Activated CD8-positive, alpha-beta memory T cell treated with anti-CD3 and anti-CD28 coated beads, Interleukin-2, amount 50 U/mL, for 4 hours (primary cell): ENCODE measurements at regions not wholly inside any gene's neighbourhood (a gene's known extent, or its start where the extent isn't known, plus 50 kb on each side); places are given as distances from the start of the nearest gene placed in this dataset.

ENCODE experiments used
- DNase-seq: peaks from one replicate; pipeline ENCODE4 v3.0.0-alpha.2; 2020

DNA sequence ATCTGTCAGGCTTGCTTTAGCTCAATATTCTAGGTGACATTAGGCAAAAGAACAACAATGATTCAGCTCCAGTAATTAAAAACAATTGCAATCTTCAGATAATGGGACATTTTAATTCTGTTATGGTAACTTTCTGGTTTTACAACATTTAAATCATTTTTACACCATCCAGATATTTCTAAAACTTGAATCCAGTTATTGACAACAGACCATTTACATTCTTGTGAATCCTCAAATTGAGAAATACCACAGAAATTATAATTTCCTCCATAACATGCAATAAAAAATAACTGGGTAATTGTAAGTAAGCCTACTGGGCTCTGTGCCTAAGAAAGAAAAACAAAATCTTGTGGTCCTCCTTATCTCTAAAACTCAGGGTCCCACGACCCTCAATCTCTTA, 195.0 kb upstream of the S100G start:
- no peak for DNase-seq

DNA sequence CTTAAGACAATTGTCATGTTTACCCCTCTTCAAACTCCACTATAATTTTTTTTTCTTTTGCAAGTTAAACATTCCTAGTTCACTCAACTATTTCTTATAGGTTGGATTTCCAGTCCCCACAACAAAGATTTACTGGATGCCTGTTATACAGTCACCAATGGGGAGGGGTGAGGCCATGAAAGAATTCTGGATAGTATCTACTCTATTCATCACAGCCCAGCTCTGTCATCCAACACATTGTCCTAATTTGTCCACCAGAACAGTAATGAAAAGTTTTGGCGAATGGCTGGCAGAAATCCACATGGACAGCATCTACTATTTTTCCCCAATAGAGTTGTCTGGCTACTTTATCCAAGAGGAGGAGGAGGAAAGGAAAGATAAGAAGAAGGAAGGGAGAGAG, 192.7 kb upstream of the S100G start:
- DNase-seq, result no peak

- no peak for DNase-seq
Measured at GRCh38 chrX:16458208-16458607, 191.8 kb upstream of the S100G start.

DNA sequence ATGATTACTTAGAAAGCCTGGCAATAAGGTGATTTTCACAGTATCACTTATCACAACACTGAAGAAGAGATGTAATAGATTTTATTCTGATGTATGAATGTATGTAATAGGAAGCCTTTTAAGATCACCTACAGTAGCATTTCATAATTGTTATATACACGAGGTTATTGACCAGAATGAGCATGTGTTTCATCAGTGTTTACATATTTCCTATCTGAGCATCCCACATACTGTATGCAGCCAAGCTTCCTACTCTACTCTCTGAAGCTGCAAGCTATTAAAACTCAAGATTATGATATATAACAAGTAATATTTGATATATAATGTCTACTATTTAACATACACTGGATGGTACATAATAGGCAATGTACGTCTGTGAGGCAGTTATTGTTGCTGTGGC, 190.9 kb upstream of the S100G start:
- DNase-seq, result no peak

GRCh38 chrX:16461968-16462367, 188.0 kb upstream of the S100G start:
- no peak for DNase-seq

DNA sequence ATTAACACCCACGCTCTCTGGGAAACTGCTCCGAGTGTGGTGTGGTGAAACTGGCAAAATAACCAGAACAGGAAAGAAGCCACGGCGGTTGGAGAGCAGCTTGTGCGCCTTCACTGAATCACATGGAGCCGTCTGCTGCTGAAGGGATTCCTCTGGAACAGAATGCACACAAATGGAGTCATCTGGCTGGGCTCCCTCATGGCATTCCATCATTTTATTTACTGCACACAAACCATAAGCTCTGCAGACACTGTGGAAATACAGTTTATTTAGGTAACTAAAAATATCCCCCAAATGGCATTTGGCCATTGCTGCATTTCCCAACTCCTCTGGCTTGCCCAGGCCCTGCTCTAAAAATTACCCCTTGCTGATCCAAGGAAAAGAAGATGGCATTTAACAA, 187.0 kb upstream of the S100G start:
- no peak for DNase-seq

GRCh38 chrX:16464369-16464768, 185.6 kb upstream of the S100G start:
- DNase-seq, result no peak

DNA sequence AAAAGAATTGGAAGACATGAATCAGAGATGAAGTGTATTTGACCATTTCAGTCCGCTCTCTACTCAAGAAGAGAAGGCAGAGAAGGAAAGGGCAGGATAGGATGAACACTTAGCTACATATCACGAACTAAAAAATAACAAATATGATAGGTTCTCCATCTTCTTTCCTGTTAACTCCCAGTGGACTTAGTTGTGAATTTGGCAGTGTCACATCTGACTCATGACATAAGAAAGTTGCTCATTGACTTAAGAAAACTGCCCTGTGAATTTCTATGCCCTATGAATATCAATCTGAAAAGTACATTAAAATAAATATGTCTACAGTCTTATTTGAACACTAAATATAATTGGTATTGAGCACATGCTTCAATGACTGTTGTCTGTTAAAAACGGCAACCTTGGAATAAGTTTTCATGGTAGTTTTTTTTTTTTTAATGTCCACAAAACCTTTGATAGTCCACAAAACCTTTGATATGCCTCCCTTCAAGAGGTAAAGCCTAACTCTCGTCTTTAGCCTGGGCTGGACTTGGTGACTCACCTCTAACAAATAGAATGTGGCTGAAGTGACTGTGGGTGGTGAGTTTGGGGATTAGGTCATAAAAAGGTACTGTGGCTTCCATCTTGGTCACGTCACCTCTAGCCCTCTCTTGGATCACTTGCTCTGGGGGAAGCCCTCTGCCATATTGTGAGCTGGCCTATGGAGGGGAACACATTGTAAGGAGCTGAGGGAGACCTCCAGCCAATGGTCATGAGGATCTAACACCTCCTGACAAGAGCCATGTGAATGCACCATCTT, 184.7 kb upstream of the S100G start:
- no peak for DNase-seq

DNA sequence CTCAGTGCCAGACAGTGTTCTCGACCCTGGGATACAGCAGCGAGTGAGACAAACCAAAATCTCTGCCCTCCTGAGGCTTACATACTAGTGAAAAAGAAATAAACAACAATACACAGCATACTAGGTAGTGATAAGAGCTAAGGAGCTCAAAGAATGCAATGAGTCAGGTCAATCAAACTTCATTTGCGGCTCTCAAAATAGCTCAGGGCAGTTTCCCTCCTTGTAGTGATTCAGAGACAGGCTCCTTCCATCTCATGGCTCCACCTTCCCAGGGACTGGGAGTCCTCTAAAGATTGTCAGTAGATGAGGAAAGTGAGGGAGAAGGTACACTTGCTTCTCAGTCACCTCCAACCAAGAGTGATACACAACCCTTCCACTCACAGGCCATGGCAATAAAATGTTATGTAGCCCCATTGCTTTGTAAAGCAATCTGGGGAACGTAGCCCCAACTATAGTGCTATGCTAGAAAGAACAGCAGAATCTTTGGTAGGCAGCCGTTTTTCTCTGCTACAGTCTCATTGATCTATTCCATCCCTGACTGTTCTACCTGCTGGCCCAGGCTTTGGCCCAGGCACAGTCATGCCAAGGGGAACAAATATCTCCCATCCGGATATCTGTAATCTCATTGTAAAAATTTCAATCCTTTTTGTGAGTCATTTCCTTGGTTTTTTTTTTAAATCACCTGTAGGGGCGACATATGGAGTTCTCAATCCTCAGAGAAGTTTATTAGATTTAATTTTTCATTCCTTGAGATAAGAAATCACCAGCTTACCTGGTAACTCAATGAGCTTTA, 183.1 kb upstream of the S100G start:
- no peak for DNase-seq

DNA sequence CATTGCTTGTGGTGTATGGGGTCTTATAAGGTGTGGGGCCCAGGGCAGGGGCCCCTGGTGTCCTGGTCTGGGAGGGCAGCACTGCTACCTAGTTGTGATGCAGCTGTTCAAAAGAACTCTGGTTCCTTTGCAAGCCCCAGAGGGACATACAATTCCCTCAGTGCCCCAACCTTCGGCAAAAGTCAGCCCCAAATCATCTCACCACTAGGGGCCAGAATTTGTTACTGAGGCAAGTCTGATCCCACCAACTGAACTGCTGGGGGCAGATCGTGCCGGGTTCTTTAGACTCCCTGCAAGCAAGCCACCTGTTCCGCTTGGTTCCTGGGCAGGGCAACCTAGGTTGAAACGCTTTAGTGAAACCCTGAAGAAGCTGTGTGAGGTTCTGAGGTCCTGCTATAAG, 180.1 kb upstream of the S100G start:
- no peak for DNase-seq

- DNase-seq, result no peak
Measured at GRCh38 chrX:16472345-16472744, 177.6 kb upstream of the S100G start.

GRCh38 chrX:16474511-16474910, 175.4 kb upstream of the S100G start:
- no peak for DNase-seq

GRCh38 chrX:16476009-16476408, 173.9 kb upstream of the S100G start:
- DNase-seq, result no peak

DNA sequence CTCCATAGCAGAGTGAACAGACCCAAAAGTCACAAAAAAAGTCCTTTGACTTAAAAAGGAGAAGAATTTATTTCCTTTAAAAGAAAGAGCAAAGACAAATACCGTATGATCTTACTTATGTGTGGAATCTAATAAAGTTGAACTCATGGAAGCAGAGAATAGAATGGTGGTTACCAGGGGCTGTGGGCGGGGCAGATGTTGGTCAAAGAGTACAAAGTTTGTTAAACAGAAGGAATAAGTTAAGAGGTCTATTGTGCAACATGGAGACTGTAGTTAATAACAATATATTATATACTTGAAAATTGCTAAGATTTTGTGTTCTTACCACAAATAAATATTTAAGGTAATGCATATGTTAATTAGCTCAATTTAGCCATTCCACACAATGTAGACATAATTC, 173.3 kb upstream of the S100G start:
- no peak for DNase-seq

DNA sequence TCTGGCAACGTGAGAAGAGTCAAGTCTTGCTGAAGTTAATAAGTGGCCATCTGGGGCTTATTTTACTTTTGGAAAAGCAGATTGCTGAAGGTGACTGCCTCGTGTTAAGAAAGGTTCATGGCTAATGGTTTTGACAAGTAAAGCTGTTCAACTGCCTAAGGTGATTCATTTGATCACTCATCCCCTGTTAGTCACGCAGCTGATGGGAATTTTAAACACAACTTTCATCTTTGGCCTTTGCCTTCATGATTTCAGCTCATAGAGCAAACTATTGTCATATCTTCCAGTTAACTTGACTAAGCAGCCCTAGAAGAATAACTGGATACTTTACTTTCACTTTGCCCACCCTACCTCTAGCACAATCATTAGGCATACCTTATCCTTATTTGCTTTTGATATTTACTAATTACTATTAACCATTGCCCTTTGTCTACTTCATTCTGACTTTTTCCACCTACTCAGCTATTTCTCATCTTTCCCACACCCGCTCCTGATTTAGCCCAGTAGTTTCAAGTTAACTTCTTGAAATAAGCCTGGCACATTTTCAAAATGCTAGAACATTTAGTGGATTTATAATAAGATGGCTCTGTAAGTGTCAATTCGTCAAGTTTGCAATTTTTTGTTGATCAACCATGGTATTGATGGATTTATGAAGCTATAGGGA, 170.6 kb upstream of the S100G start:
- DNase-seq, result no peak

- no peak for DNase-seq
Measured at GRCh38 chrX:16480049-16480448, 169.9 kb upstream of the S100G start.

GRCh38 chrX:16484338-16484737, 165.6 kb upstream of the S100G start:
- DNase-seq, result peak; percentile 18

DNA sequence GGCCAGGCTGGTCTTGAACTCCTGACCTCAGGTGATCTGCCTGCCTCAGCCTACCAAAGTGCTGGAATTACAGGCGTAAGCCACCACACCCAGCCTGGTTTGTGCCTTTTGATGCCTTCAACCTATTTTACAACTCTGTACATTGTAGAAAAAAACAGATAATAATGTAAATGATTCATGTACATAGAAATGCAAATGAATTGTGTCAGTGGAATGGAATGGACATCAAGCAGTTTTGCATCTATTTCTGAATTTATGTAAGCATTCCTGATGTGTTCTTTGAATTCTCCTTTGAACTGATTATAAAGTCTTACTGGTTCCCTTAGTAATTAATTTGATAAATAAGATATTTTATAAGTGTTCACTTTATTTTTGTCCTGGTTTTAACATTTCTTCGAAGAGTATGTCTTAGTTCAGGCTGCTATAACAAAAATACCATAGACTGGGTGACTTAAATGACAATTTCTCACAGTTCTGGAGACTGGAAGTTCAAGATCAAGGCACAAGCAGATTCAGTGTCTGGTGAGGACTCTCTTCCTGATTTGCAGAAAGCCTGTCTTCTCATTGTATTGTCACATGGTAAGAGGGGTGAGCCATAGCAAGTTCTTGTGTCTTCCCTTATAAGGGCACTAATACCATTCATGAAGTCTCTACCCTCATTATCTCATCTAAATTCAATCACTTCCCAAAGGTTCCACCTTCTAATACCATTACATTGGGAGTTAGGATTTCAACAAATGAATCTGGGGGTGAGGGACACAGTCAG, 162.2 kb upstream of the S100G start:
- DNase-seq, result no peak

DNA sequence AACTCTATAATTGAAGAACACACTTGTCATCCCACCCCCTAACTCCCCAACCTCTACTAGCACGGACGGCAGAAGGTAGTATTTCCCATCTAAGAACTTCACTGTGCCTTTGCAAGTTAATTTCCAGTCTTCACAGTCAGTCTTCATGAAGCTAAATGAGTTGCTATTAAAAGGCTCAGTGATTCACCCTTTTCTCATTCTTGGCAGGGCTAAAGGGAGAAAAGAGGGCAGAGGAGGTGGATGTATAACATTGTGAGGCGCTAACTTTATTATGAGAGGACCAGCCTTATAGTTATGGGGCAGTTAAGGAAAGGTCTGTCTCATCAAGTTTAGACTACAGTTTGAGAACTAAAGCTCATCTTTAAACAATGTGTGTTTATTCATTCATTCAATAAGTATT, 161.0 kb upstream of the S100G start:
- DNase-seq, result no peak

DNA sequence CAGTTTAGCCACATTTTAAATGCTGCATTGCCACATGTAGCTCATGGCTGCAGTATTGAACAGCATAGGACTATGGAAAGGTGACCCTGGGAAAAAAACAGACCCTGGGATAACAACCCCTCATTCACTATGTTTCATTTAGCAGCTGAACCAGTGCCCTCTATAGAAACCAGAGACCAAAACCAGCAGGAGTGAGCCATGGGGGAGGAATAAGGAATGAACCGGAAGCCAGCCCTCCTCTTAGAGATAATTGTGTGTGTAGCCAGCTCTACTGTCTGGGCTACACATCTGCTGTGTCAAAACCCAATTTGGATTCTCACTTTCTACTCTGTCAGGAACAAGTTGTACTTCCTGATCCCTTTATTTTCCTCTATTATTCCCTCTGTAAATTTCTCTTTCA, 158.5 kb upstream of the S100G start:
- no peak for DNase-seq

GRCh38 chrX:16496175-16496574, 153.8 kb upstream of the S100G start:
- DNase-seq, result no peak

DNA sequence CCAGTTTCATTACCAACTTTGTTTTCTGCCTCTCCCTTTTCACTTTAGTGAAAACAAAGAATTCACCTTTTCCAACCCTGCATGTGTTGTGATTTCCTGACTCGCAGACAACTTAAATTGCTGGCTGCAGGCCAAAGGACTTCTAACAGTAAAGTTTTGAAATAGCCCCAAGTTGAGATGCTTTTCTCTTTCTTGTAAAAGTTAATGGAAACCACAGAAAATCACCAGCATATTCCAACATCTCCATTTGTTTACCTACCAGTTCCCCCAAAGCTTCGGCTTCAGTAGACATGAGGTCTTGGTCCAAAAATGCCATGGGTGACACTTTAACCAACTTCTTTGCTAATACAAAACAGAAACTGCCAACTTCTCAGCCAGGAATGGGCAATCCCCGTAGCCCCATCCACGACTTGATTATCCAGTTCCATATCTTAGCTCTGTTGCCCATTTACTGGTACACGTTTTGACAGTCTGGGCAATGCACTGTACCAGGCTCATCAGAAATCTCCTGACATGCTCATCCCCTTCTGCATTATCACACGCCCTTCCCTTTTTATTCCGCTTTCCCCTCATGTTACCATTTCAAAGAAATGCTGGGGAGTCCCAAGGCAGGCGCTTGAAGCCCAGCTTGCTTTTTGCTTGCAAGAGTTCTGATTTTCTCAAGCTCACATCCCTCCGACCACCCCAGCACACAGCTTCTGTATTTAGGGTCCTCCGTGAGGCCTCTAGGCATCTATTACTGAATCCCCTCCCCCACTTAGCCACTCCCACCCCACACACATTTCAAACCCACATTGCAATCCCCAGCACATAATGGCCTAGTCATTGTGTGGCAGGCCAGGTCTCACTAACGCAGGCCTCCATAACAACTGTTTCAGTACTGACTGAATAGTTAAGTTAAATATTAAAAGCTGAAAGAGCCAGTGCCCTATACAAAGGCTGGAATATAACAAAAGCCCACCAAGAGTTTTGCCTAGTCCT, 137.9 kb upstream of the S100G start:
- DNase-seq, result no peak
